ENCODE measurements at regions not wholly inside any gene's neighbourhood (a gene's known extent, or its start where the extent isn't known, plus 50 kb on each side); places are given as distances from the start of the nearest gene placed in this dataset.

DNA sequence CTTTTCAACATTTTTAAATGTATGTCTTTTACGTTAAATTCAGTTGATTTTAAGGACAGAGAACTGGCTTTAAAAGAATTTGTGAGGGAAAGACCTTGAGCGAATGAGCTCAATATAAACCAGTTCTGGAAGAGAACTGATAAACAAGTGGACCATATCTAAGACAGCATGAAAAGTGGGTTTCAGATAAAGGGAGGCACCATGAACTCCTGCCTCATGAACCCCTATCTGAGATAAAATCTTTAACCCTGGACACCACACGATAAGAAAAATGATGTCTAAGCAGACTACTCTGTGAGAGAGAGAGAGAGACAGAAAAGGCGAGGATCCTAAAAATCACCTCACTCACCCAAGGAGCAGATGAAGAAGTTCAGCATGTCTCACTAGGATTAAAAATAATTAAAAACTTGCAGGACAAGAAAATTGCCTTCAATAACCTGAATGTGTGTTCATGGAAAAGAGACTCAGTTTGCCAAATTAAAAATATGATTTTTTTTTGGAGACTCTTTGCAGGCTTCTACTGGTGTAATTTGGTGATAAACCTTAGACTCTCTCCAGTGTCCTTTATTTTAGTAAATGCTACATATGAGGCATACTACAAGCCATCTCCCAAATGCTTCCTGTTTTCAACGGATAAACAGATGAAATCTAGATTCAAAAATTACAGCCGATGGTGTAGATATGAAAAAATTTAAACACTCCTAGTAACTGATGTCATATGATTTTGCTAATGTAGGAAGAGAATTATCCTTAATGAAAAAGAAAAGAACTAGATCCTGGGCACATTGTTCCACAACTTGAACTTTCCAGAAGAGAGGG is 299.5 kb downstream of the ADGB start:
- H3K9ac ChIP-seq (ENCODE audit: low read length), result no peak overlapping the region
- no peaks in the 10 kb centered on the region for H3K4me1 ChIP-seq (ENCODE audit: control insufficient read depth, low read depth, low read length)
- no peaks in the 10 kb centered on the region for H3K27me3 ChIP-seq (ENCODE audit: control insufficient read depth, insufficient read depth, low read length)
- H3K27ac ChIP-seq (ENCODE audit: low read length), result no peak overlapping the region
- no peaks in the 10 kb centered on the region for H3K9me3 ChIP-seq (ENCODE audit: control insufficient read depth, low read depth, low read length)
- no peak overlapping the region for H3K4me3 ChIP-seq (ENCODE audit: low read length)
- no peaks in the 10 kb centered on the region for H3K36me3 ChIP-seq (ENCODE audit: control insufficient read depth, low read depth, low read length)

DNA sequence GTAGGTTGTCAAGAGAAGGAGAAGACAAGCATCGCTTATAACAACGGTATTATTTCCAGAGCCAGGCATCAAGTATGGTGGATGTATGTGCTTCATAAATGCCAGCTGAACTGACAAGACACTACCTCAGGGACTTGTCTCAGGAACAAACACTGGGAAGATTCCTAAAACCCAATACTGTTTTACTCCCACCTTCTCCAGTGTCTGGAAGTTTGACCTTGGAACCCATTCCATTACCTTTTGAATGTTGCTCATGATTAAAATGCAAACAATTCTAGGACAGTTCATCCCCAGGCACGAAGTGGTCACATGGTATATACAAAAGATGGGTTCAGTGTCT is 300.1 kb downstream of the ADGB start:
- no peak overlapping the region for H3K9ac ChIP-seq (ENCODE audit: low read length)
- no peaks in the 10 kb centered on the region for H3K4me1 ChIP-seq (ENCODE audit: control insufficient read depth, low read depth, low read length)
- H3K4me3 ChIP-seq (ENCODE audit: low read length), result no peak overlapping the region
- H3K27ac ChIP-seq (ENCODE audit: low read length), result no peak overlapping the region
- H3K27me3 ChIP-seq (ENCODE audit: control insufficient read depth, insufficient read depth, low read length), result no peaks in the 10 kb centered on the region
- H3K36me3 ChIP-seq (ENCODE audit: control insufficient read depth, low read depth, low read length), result no peaks in the 10 kb centered on the region
- no peaks in the 10 kb centered on the region for H3K9me3 ChIP-seq (ENCODE audit: control insufficient read depth, low read depth, low read length)

DNA sequence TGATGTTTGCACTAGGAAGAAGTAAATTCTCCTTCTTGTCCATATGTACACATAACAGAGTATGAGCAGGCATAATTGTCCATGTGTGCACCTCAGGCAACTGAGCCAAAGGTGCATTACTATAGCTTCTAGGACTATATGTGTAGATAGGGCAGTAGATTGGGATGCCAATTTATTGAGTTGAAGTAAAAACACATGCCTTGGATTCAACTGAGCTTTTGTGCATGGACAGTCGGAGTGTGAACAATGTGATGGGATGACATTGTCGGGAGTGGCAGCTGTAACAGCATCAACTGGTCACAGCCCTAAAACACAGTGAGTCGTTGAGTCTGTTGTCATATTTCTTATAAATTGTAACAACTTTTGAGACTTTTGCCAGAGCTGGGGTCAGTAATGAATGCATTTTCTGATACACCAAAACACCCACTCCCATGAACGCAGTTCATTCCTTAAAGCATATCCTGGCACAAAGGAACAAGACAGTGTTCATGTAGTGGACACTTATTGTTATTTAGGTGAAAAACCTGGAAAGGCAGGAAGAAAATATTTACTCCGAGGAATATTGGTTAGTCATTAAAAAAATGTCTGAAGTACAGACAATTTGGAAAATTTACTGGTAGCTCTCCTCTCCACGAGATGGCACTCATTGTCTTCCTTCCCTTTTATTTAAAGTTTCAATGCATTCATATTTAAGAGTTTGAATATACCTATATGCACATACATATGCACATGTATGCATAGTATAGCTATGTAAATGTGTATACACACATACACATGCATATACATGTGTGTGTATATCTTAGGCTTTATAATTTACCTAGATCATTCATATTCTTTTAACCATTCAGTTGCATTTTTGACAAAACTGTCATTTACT is 302.0 kb upstream of the STXBP5 start:
- Histone ChIP-seq H3K27me3 (ENCODE audit: control insufficient read depth, insufficient read depth, low read length) (no peaks in the 10 kb centered on the region), H3K27ac (ENCODE audit: low read length) (no peak overlapping the region), H3K4me3 (ENCODE audit: low read length) (no peak overlapping the region), H3K4me1 (ENCODE audit: control insufficient read depth, low read depth, low read length) (no peaks in the 10 kb centered on the region), H3K36me3 (ENCODE audit: control insufficient read depth, low read depth, low read length) (no peaks in the 10 kb centered on the region), H3K9me3 (ENCODE audit: control insufficient read depth, low read depth, low read length) (no peaks in the 10 kb centered on the region), H3K9ac (ENCODE audit: low read length) (no peak overlapping the region)

DNA sequence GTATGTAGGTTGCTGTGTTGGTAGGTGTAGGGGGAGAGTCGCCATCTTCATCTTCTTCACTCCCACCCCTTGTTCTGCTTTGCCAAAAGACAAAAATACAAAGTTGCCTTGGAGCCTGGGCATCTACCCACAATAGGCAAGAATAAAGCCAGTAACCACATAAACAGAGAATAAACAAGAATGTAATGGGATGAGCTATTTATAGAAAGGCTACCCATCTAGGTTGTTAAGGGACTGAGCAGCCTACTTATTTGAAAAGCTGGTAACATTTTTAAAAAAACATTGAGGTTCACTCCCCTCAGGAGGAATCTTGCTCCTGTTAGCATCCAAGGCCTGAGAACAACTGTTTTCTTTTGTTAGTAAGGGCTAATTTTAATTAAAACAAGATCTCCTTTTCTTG is 301.4 kb upstream of the STXBP5 start:
- Histone ChIP-seq H3K9ac (ENCODE audit: low read length) (no peak overlapping the region), H3K4me1 (ENCODE audit: control insufficient read depth, low read depth, low read length) (no peaks in the 10 kb centered on the region), H3K27me3 (ENCODE audit: control insufficient read depth, insufficient read depth, low read length) (no peaks in the 10 kb centered on the region), H3K4me3 (ENCODE audit: low read length) (no peak overlapping the region), H3K27ac (ENCODE audit: low read length) (no peak overlapping the region), H3K9me3 (ENCODE audit: control insufficient read depth, low read depth, low read length) (no peaks in the 10 kb centered on the region), H3K36me3 (ENCODE audit: control insufficient read depth, low read depth, low read length) (no peaks in the 10 kb centered on the region)

DNA sequence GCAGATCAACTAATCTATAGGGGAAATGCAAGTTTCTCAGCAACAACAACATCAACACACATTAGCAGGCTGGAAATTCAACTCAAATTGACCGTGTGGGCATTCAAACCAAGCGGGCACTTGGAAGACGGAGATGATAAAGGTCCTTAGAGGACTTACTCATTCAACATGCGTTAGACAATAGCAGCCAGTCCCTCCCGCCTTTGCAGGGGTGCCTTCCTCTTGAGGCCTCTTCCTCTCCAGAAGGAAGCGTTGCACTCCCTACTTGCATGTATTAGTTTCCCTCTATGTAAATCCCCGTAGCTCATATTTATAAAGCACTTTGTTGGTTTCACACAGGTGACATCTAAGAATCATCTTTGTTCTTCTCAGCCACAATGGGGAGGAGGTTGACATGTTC is 300.8 kb upstream of the STXBP5 start:
- Histone ChIP-seq H3K4me3 (ENCODE audit: low read length) (no peak overlapping the region), H3K27ac (ENCODE audit: low read length) (no peak overlapping the region), H3K4me1 (ENCODE audit: control insufficient read depth, low read depth, low read length) (no peaks in the 10 kb centered on the region), H3K9me3 (ENCODE audit: control insufficient read depth, low read depth, low read length) (no peaks in the 10 kb centered on the region), H3K9ac (ENCODE audit: low read length) (no peak overlapping the region), H3K36me3 (ENCODE audit: control insufficient read depth, low read depth, low read length) (no peaks in the 10 kb centered on the region), H3K27me3 (ENCODE audit: control insufficient read depth, insufficient read depth, low read length) (no peaks in the 10 kb centered on the region)

DNA sequence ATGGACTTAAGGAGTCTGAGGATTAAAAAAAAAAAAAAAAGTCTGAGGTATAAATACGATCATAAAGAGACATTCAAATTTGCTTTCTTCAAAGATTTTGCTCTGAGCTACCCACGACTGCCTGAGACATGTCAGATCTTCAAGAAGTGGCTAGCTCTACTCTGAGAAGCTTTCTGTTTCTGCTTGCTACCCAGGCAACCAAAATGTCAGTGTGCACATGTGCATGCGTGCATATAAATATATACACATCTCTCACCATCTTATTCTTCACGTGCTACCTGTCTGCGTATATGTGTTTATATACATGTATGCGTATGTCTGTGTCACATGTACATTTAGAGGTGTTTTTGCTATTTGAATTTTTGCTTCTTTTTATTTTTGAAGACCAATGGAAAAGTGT is 299.6 kb upstream of the STXBP5 start:
- Histone ChIP-seq H3K27ac (ENCODE audit: low read length) (no peak overlapping the region), H3K9me3 (ENCODE audit: control insufficient read depth, low read depth, low read length) (no peaks in the 10 kb centered on the region), H3K4me3 (ENCODE audit: low read length) (no peak overlapping the region), H3K36me3 (ENCODE audit: control insufficient read depth, low read depth, low read length) (no peaks in the 10 kb centered on the region), H3K4me1 (ENCODE audit: control insufficient read depth, low read depth, low read length) (no peaks in the 10 kb centered on the region), H3K9ac (ENCODE audit: low read length) (no peak overlapping the region), H3K27me3 (ENCODE audit: control insufficient read depth, insufficient read depth, low read length) (no peaks in the 10 kb centered on the region)

DNA sequence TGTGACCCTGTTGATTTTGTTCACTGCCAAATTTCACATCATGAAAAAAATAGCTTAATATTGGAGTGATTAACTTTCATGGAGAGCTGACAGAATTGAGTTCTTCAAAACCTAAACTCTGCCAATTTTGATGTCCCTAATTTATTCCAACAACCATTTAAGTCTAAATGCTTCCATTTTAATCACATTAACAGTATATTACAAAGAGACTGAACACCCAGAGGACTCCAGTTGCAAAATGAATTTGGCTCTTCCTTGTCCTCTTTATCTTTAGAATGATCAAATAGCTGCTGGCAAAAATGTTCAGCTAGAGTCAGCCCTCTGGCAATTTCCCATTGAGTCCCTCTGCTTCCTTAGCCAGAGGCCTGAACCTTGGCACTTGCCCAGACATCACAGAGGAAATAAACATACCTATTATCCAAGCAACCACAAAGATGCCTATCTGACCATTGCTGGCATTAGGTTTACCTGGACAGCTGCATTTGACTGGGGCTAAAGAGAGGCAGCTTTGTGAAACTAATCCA is 299.0 kb upstream of the STXBP5 start:
- H3K4me3 ChIP-seq (ENCODE audit: low read length), result no peak overlapping the region
- no peaks in the 10 kb centered on the region for H3K9me3 ChIP-seq (ENCODE audit: control insufficient read depth, low read depth, low read length)
- H3K27me3 ChIP-seq (ENCODE audit: control insufficient read depth, insufficient read depth, low read length), result no peaks in the 10 kb centered on the region
- H3K36me3 ChIP-seq (ENCODE audit: control insufficient read depth, low read depth, low read length), result no peaks in the 10 kb centered on the region
- no peaks in the 10 kb centered on the region for H3K4me1 ChIP-seq (ENCODE audit: control insufficient read depth, low read depth, low read length)
- no peak overlapping the region for H3K27ac ChIP-seq (ENCODE audit: low read length)
- H3K9ac ChIP-seq (ENCODE audit: low read length), result no peak overlapping the region

DNA sequence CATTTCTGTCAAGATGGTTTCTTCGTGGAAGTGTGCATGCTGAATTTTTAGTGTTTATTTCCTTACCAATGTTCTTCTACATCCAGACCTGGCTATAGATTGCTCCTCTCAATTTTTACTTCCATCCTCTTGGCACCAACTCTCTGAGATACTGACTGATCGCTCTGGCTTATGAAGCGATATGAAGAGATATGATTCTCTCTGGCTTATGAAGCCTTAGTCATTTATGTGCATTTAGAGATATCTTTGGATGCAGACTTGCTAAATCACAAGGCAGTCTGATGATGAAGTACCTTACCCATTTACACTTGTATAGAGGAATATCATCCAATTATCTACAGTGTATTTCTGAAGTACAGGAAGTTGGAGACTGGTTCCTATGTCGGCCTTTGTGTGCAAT is 295.4 kb upstream of the STXBP5 start:
- no peak overlapping the region for H3K9ac ChIP-seq (ENCODE audit: low read length)
- H3K36me3 ChIP-seq (ENCODE audit: control insufficient read depth, low read depth, low read length), result no peaks in the 10 kb centered on the region
- H3K4me1 ChIP-seq (ENCODE audit: control insufficient read depth, low read depth, low read length), result peaks cover 7% of the 10 kb centered on the region
- no peaks in the 10 kb centered on the region for H3K27me3 ChIP-seq (ENCODE audit: control insufficient read depth, insufficient read depth, low read length)
- no peak overlapping the region for H3K27ac ChIP-seq (ENCODE audit: low read length)
- no peaks in the 10 kb centered on the region for H3K9me3 ChIP-seq (ENCODE audit: control insufficient read depth, low read depth, low read length)
- no peak overlapping the region for H3K4me3 ChIP-seq (ENCODE audit: low read length)

DNA sequence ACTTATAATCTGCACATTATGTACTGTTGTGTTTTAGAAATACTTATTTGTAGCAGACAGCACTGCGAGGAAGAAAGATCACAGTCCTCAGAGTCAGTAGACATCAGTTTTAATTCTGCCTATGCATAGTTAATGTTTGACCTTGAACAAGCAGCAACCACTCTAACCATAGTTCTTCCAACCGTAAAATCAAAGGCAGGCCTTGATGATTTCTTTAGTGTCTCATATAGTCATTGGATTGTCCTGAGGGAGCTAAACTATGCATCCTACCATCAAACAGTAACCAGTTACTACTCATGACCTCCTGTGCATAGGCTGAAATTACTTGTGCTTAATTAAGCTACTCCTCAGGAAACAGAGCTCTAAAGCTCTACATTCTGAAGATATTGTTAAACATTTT is 294.8 kb upstream of the STXBP5 start:
- H3K9me3 ChIP-seq (ENCODE audit: control insufficient read depth, low read depth, low read length), result no peaks in the 10 kb centered on the region
- no peak overlapping the region for H3K4me3 ChIP-seq (ENCODE audit: low read length)
- H3K9ac ChIP-seq (ENCODE audit: low read length), result no peak overlapping the region
- no peak overlapping the region for H3K27ac ChIP-seq (ENCODE audit: low read length)
- H3K36me3 ChIP-seq (ENCODE audit: control insufficient read depth, low read depth, low read length), result no peaks in the 10 kb centered on the region
- peaks cover 13% of the 10 kb centered on the region for H3K4me1 ChIP-seq (ENCODE audit: control insufficient read depth, low read depth, low read length)
- no peaks in the 10 kb centered on the region for H3K27me3 ChIP-seq (ENCODE audit: control insufficient read depth, insufficient read depth, low read length)

DNA sequence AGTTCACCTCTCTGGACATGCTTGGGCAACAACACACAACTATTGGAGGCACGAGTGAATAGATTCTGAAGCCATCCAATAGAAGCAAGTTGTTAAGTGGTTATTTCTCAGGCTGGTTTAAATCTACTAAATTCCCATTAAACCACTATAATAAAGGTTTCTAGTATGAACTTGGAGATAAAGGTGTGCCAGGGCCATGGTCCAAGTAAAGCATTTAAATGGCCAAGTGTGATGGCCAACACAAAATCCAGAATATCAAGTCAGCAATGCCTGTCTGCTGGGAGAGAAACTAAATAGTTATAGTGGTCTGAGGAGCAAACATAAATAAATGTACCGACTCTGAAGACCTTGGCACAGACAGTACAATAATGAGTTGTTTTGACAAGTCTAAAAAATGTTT is 294.3 kb upstream of the STXBP5 start:
- no peaks in the 10 kb centered on the region for H3K27me3 ChIP-seq (ENCODE audit: control insufficient read depth, insufficient read depth, low read length)
- H3K36me3 ChIP-seq (ENCODE audit: control insufficient read depth, low read depth, low read length), result no peaks in the 10 kb centered on the region
- no peaks in the 10 kb centered on the region for H3K9me3 ChIP-seq (ENCODE audit: control insufficient read depth, low read depth, low read length)
- no peak overlapping the region for H3K9ac ChIP-seq (ENCODE audit: low read length)
- H3K27ac ChIP-seq (ENCODE audit: low read length), result no peak overlapping the region
- H3K4me1 ChIP-seq (ENCODE audit: control insufficient read depth, low read depth, low read length), result peaks cover 17% of the 10 kb centered on the region
- H3K4me3 ChIP-seq (ENCODE audit: low read length), result no peak overlapping the region

DNA sequence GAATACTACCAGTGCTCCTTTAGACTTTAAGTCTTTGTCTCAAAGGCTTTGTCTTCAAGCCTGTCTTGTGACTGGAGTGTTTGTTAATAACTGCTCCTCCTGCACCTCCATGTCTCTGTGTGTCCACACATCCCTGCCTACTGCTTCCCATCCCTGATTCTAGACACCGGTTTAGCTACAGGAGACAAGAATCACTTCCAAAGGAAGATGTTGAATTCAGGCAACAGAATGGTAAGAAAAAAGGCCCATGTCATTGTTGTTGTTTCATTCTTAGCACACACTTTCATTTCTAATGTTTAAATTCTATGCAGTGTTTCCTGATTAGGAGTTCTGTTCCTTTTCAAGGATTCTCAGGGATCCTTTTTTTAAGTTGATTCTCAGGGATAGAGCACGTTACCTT is 293.6 kb upstream of the STXBP5 start:
- no peaks in the 10 kb centered on the region for H3K27me3 ChIP-seq (ENCODE audit: control insufficient read depth, insufficient read depth, low read length)
- H3K9me3 ChIP-seq (ENCODE audit: control insufficient read depth, low read depth, low read length), result no peaks in the 10 kb centered on the region
- no peak overlapping the region for H3K9ac ChIP-seq (ENCODE audit: low read length)
- no peak overlapping the region for H3K4me3 ChIP-seq (ENCODE audit: low read length)
- peaks cover 17% of the 10 kb centered on the region for H3K4me1 ChIP-seq (ENCODE audit: control insufficient read depth, low read depth, low read length)
- no peaks in the 10 kb centered on the region for H3K36me3 ChIP-seq (ENCODE audit: control insufficient read depth, low read depth, low read length)
- no peak overlapping the region for H3K27ac ChIP-seq (ENCODE audit: low read length)
